ENCODE measurements at regions not wholly inside any gene's neighbourhood (a gene's known extent, or its start where the extent isn't known, plus 50 kb on each side); places are given as distances from the start of the nearest gene placed in this dataset.
A peak's percentile ranks its signal among the peaks of the same experiment; 100 is the strongest.

DNA sequence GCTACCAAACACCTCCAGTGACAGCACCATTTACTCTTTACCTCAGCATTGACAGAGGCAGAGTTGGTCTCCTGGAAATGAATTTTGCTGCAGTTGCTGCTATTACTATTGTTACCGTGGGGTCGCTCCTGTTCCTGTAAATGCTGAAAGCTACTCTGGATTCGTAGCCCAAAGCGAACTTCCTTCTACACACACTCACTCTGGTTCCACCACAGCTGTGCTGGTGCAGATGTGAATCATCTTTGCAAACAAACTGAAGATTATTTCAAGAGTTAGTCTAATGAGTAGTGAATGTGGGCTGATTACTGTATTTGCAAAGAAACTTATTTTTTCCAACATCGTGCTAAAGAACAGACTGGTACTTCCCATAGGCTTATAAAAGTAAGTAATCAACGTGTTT is 304.0 kb downstream of the LPIN1 start:
- no peak overlapping the region for H3K4me3 ChIP-seq
- TF ChIP-seq CTCF (IDR thresholded peaks at IDR 0.05; ENCODE audit: low read depth, low read length) = no peak
- H3K27ac ChIP-seq = no peak overlapping the region
- H3K4me1 ChIP-seq (ENCODE audit: low read depth) = no peaks in the 10 kb centered on the region
- H3K9me3 ChIP-seq (ENCODE audit: low read depth) = no peaks in the 10 kb centered on the region
- H3K36me3 ChIP-seq = no peaks in the 10 kb centered on the region
- peak in 1 of 2 donors; percentile 29 for DNase-seq (ENCODE audit: low read depth in 1 of 2, low spot score in 1 of 2)
- H3K27me3 ChIP-seq = no peaks in the 10 kb centered on the region

- Histone ChIP-seq H3K27me3 (no peaks in the 10 kb centered on the region), H3K27ac (no peak overlapping the region), H3K4me1 (ENCODE audit: low read depth) (no peaks in the 10 kb centered on the region), H3K9me3 (ENCODE audit: low read depth) (no peaks in the 10 kb centered on the region), H3K4me3 (no peak overlapping the region), H3K36me3 (no peaks in the 10 kb centered on the region)
- no peak for DNase-seq (ENCODE audit: low read depth in 1 of 2, low spot score in 1 of 2)
- TF ChIP-seq CTCF (IDR thresholded peaks at IDR 0.05; ENCODE audit: low read depth, low read length) = no peak
Measured at GRCh38 chr2:12051831-12052230, 305.4 kb downstream of the LPIN1 start.

DNA sequence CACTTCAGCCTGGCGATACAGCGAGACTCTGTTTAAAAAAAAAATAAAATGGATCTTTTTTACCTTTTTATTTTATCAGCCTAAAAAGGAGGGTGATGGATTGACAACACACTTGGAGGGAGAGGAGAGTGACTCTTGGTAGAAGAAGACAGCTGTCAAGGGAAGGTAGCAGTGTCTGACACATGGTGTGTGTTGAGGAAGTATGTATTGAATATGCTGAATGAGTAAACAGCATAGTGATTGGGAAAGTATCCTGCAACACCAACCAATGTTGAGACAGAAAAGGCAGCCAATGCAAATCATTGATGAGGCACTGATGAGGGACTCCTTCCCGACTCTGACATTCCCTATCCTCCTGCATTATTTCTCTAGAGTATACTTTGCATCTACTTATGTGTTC is 306.4 kb downstream of the LPIN1 start:
- H3K36me3 ChIP-seq = no peaks in the 10 kb centered on the region
- H3K9me3 ChIP-seq (ENCODE audit: low read depth) = no peaks in the 10 kb centered on the region
- H3K27ac ChIP-seq = no peak overlapping the region
- no peak for TF ChIP-seq CTCF (IDR thresholded peaks at IDR 0.05; ENCODE audit: low read depth, low read length)
- no peak for DNase-seq (ENCODE audit: low read depth in 1 of 2, low spot score in 1 of 2)
- no peaks in the 10 kb centered on the region for H3K27me3 ChIP-seq
- no peak overlapping the region for H3K4me3 ChIP-seq
- no peaks in the 10 kb centered on the region for H3K4me1 ChIP-seq (ENCODE audit: low read depth)

GRCh38 chr2:12054956-12055618 is 308.7 kb downstream of the LPIN1 start:
- Histone ChIP-seq H3K4me3 (no peak overlapping the region), H3K27ac (no peak overlapping the region), H3K36me3 (no peaks in the 10 kb centered on the region), H3K27me3 (no peaks in the 10 kb centered on the region), H3K9me3 (ENCODE audit: low read depth) (no peaks in the 10 kb centered on the region), H3K4me1 (ENCODE audit: low read depth) (no peaks in the 10 kb centered on the region)
- no peak for TF ChIP-seq CTCF (IDR thresholded peaks at IDR 0.05; ENCODE audit: low read depth, low read length)
- DNase-seq (ENCODE audit: low read depth in 1 of 2, low spot score in 1 of 2) = no peak

DNA sequence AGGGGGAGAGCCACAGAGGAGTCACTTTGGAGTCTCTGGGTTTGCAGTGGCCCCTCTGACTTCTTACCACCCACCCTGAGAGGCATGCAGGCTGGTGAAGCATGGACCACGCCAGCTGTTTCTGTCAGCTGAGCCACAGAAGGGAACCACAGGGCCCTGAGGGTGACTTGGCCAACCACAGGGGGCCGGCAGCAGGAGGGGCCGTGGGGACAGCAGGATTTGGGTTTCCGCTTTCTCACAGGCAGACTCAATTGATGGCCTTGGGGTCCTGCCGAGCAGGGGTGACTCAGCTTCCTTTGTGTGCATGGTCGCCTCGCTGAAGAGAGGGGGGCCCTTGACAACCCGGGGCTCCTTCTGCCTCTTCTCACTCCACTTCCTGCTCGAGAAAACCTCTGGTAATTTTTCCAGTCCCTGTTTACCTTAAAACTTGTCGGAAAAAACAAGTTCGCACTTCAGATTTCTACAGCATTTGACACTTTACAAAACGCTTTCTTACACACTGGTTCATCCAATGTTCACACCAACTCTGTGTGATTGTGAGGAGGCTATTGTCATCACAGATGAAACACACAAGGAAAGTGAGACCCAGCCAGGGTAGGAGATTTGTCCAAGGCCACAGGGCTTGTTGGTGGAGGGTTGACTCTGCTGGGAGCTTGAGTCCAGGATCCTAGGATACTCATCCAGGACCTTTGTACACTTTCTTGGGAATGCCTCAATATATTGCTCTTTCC is 311.2 kb downstream of the LPIN1 start:
- no peak for DNase-seq (ENCODE audit: low read depth in 1 of 2, low spot score in 1 of 2)
- no peaks in the 10 kb centered on the region for H3K27me3 ChIP-seq
- no peaks in the 10 kb centered on the region for H3K4me1 ChIP-seq (ENCODE audit: low read depth)
- no peaks in the 10 kb centered on the region for H3K36me3 ChIP-seq
- H3K4me3 ChIP-seq = no peak overlapping the region
- TF ChIP-seq CTCF (IDR thresholded peaks at IDR 0.05; ENCODE audit: low read depth, low read length) = no peak
- H3K27ac ChIP-seq = no peak overlapping the region
- H3K9me3 ChIP-seq (ENCODE audit: low read depth) = no peaks in the 10 kb centered on the region

Measured in cardiac muscle cell (in vitro differentiated cells and primary cell).